Mesenchymal stem cell (in vitro differentiated cells and primary cell): ENCODE measurements at regions not wholly inside any gene's neighbourhood (a gene's known extent, or its start where the extent isn't known, plus 50 kb on each side); places are given as distances from the start of the nearest gene placed in this dataset.

Experiments used
- DNase-seq: peaks from one replicate; pipeline ENCODE4 v3.0.0-alpha.2; 2013
- H2AFZ ChIP-seq: one replicate; pipeline ENCODE4 v1.6.1; 2013; ENCODE audit warnings: low read depth, mild to moderate bottlenecking, control low read depth, inconsistent platforms, low read length, moderate library complexity
- H2AK5ac ChIP-seq: 2 replicates; pipeline ENCODE4 v1.6.1; 2013; ENCODE audit warnings: low read length, moderate library complexity, mild to moderate bottlenecking, inconsistent platforms; ENCODE audit not compliant: severe bottlenecking
- H2BK120ac ChIP-seq: one replicate; pipeline ENCODE4 v1.6.1; 2013; ENCODE audit warnings: low read depth, mild to moderate bottlenecking, inconsistent platforms, low read length, moderate library complexity
- H2BK12ac ChIP-seq, 2 experiments: one replicate each; pipeline ENCODE4 v1.6.1; 2013; ENCODE audit warnings: inconsistent platforms in 2 of 2, low read length in 2 of 2, mild to moderate bottlenecking in 2 of 2, moderate library complexity in 2 of 2, control low read depth in 1 of 2
- H2BK15ac ChIP-seq: one replicate; pipeline ENCODE4 v1.6.1; 2013; ENCODE audit warnings: mild to moderate bottlenecking, low read depth, inconsistent platforms; ENCODE audit not compliant: poor library complexity, severe bottlenecking
- H2BK5ac ChIP-seq: 2 replicates; pipeline ENCODE4 v1.6.1; 2013; ENCODE audit warnings: low read depth, mild to moderate bottlenecking, low read length, control low read depth, inconsistent platforms; ENCODE audit not compliant: poor library complexity, severe bottlenecking
- H3K14ac ChIP-seq, 2 experiments: one replicate each; pipeline ENCODE4 v1.6.1; 2013; ENCODE audit warnings: inconsistent platforms in 2 of 2, low read length in 2 of 2, control low read depth in 1 of 2, mild to moderate bottlenecking in 1 of 2, moderate library complexity in 1 of 2
- H3K18ac ChIP-seq, 2 experiments: one replicate each; pipeline ENCODE4 v1.6.1; 2013; ENCODE audit warnings: inconsistent platforms in 2 of 2, low read length in 2 of 2, control low read depth in 1 of 2, low read depth in 1 of 2, mild to moderate bottlenecking in 1 of 2
- H3K23ac ChIP-seq, 2 experiments: one replicate each; pipeline ENCODE4 v1.6.1; 2013; ENCODE audit warnings: inconsistent platforms in 2 of 2, low read length in 2 of 2, mild to moderate bottlenecking in 2 of 2, moderate library complexity in 2 of 2, control low read depth in 1 of 2
- H3K27ac ChIP-seq: 2 replicates; pipeline ENCODE4 v1.5.1; 2013; ENCODE audit warnings: mild to moderate bottlenecking, moderate library complexity, low read length, control low read depth, inconsistent platforms; ENCODE audit not compliant: poor library complexity, severe bottlenecking
- H3K27me3 ChIP-seq, 2 experiments: 2 replicates each; pipeline versions ENCODE4 v1.6.1 to v1.7.0; 2013; ENCODE audit warnings: low read length in 2 of 2, mild to moderate bottlenecking in 2 of 2, moderate library complexity in 2 of 2, control low read depth in 1 of 2, inconsistent platforms in 1 of 2; ENCODE audit not compliant: control insufficient read depth in 1 of 2, insufficient read depth in 1 of 2
- H3K36me3 ChIP-seq, 2 experiments: 2 replicates each; pipeline versions ENCODE4 v1.6.1 to v1.7.0; 2013; ENCODE audit warnings: low read length in 2 of 2, control low read depth in 1 of 2, inconsistent platforms in 1 of 2, low read depth in 1 of 2, mild to moderate bottlenecking in 1 of 2; ENCODE audit not compliant: insufficient read depth in 2 of 2, control insufficient read depth in 1 of 2
- H3K4ac ChIP-seq, 2 experiments: one replicate each; pipeline ENCODE4 v1.6.1; 2013; ENCODE audit warnings: inconsistent platforms in 2 of 2, low read length in 2 of 2, mild to moderate bottlenecking in 2 of 2, moderate library complexity in 2 of 2, control low read depth in 1 of 2, low read depth in 1 of 2
- H3K4me1 ChIP-seq: 2 replicates; pipeline ENCODE4 v1.6.1; 2013; ENCODE audit warnings: low read depth, low read length, control low read depth; ENCODE audit not compliant: control insufficient read depth, insufficient read depth
- H3K4me2 ChIP-seq: 2 replicates; pipeline ENCODE4 v1.6.1; 2013; ENCODE audit warnings: low read length, mild to moderate bottlenecking, inconsistent platforms; ENCODE audit not compliant: poor library complexity, severe bottlenecking
- H3K4me3 ChIP-seq, 2 experiments: 2 replicates each; pipeline versions ENCODE4 v1.5.1 to v1.7.0; 2013; ENCODE audit warnings: low read length in 2 of 2, mild to moderate bottlenecking in 2 of 2, control low read depth in 1 of 2, low read depth in 1 of 2; ENCODE audit not compliant: insufficient read depth in 1 of 2
- H3K79me1 ChIP-seq: replicated peaks from 2 replicates; pipeline ENCODE4 v1.6.1; 2013; ENCODE audit warnings: mild to moderate bottlenecking, control low read depth, low read length, inconsistent platforms; ENCODE audit not compliant: poor library complexity, severe bottlenecking
- H3K9ac ChIP-seq: 2 replicates; pipeline ENCODE4 v1.7.0; 2013; ENCODE audit warnings: mild to moderate bottlenecking, low read length, moderate library complexity
- H3K9me3 ChIP-seq: 2 replicates; pipeline ENCODE4 v1.7.0; 2013; ENCODE audit warnings: mild to moderate bottlenecking, low read length; ENCODE audit not compliant: control insufficient read depth
- H4K8ac ChIP-seq: one replicate; pipeline ENCODE4 v1.6.1; 2013; ENCODE audit warnings: inconsistent platforms, mild to moderate bottlenecking, low read length, moderate library complexity
- H4K91ac ChIP-seq: one replicate; pipeline ENCODE4 v1.6.1; 2013; ENCODE audit warnings: mild to moderate bottlenecking, low read length, inconsistent platforms
- WGBS: methylation state at CpG from one replicate; pipeline ENCODE4 v1.1.7; 2013; ENCODE audit warnings: mixed read lengths; 5-methylcytosine and 5-hydroxymethylcytosine counted together

GRCh38 chr19:31908496-31909225 is 436.7 kb upstream of the ZNF507 start:
- H3K14ac ChIP-seq = no peak overlapping the region
- H3K4me1 ChIP-seq = no peaks in the 10 kb centered on the region
- H2BK5ac ChIP-seq = no peak overlapping the region
- H3K18ac ChIP-seq = no peak overlapping the region
- H3K36me3 ChIP-seq = no peaks in the 10 kb centered on the region
- H3K9me3 ChIP-seq = no peaks in the 10 kb centered on the region
- H2AFZ ChIP-seq = no peak overlapping the region
- H3K27me3 ChIP-seq = no peaks in the 10 kb centered on the region
- no peak overlapping the region for H4K8ac ChIP-seq
- no peak overlapping the region for H3K4me3 ChIP-seq
- no peaks in the 10 kb centered on the region for H3K79me1 ChIP-seq
- H3K27ac ChIP-seq = no peak overlapping the region
- H3K23ac ChIP-seq = no peak overlapping the region
- H2BK15ac ChIP-seq = no peak overlapping the region
- H2AK5ac ChIP-seq = no peak overlapping the region
- H2BK120ac ChIP-seq = no peak overlapping the region
- peak overlapping the region; percentile 68 for H4K91ac ChIP-seq
- H3K4ac ChIP-seq = no peak overlapping the region
- no peak overlapping the region for H3K4me2 ChIP-seq
- H2BK12ac ChIP-seq = no peak overlapping the region
- WGBS = 77% methylated on average over 10 of the region's 10 CpGs
- no peak for DNase-seq
- H3K9ac ChIP-seq = no peak overlapping the region

DNA sequence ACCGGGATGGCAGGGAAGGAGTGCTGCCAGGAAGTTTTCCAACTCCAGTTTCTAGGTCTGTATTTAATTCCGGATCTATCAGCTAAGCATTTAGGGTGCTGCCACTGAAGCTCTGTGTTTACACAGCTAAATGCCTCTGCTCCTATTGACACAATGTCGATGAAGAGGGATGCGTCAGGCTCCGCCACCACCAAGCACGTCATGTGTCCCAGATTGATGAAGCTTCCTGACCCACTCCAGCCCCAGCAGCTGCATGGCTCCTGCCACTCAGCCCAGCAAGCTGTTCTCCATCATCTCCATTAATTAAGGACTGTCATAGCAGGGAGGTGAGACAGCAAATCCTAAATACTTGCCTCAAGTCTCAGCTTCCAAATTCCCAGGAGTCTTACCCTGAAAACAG is 435.2 kb upstream of the ZNF507 start:
- H3K9me3 ChIP-seq = no peaks in the 10 kb centered on the region
- H3K36me3 ChIP-seq = no peaks in the 10 kb centered on the region
- H2BK15ac ChIP-seq = no peak overlapping the region
- H2BK5ac ChIP-seq = no peak overlapping the region
- no peaks in the 10 kb centered on the region for H3K79me1 ChIP-seq
- no peak overlapping the region for H4K91ac ChIP-seq
- no peak overlapping the region for H3K4me2 ChIP-seq
- WGBS = 76% methylated on average over 6 of the region's 6 CpGs
- no peak overlapping the region for H3K14ac ChIP-seq
- H4K8ac ChIP-seq = no peak overlapping the region
- no peak overlapping the region for H2AK5ac ChIP-seq
- no peak overlapping the region for H3K27ac ChIP-seq
- no peak for DNase-seq
- H3K27me3 ChIP-seq = no peaks in the 10 kb centered on the region
- no peak overlapping the region for H3K9ac ChIP-seq
- H3K18ac ChIP-seq = no peak overlapping the region
- H3K4me3 ChIP-seq = no peak overlapping the region
- H3K23ac ChIP-seq = no peak overlapping the region
- no peak overlapping the region for H3K4ac ChIP-seq
- no peak overlapping the region for H2BK120ac ChIP-seq
- no peak overlapping the region for H2AFZ ChIP-seq
- no peak overlapping the region for H2BK12ac ChIP-seq
- no peaks in the 10 kb centered on the region for H3K4me1 ChIP-seq

DNA sequence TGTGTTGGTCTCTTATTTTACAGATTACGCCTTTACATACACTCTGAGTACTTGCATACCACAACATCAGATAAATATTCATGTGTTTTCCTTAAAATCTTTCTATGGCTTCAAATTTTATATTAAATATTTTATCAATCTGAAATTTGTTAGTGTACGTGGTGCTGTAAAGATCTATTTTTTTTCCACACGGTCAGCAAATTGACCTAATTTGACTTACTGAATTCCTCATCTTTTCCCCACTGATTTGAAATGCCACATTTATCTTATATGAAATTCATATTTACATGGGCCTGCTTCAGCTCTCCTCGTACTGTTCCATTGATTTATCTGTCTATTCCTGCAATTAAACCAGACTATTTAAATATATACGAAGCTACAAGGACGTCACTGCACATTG is 433.8 kb upstream of the ZNF507 start:
- Histone ChIP-seq H3K4ac (no peak overlapping the region), H3K36me3 (no peaks in the 10 kb centered on the region), H3K9me3 (no peaks in the 10 kb centered on the region), H3K14ac (no peak overlapping the region), H3K18ac (no peak overlapping the region), H3K9ac (no peak overlapping the region), H3K27me3 (no peaks in the 10 kb centered on the region), H3K4me3 (no peak overlapping the region), H2BK5ac (no peak overlapping the region), H3K23ac (no peak overlapping the region), H2AK5ac (no peak overlapping the region), H3K27ac (no peak overlapping the region), H2AFZ (no peak overlapping the region), H2BK120ac (no peak overlapping the region), H3K4me2 (no peak overlapping the region), H2BK12ac (no peak overlapping the region), H4K91ac (no peak overlapping the region), H3K4me1 (no peaks in the 10 kb centered on the region), H4K8ac (no peak overlapping the region), H3K79me1 (no peaks in the 10 kb centered on the region), H2BK15ac (no peak overlapping the region)
- no peak for DNase-seq
- WGBS = 81% methylated on average over 5 of the region's 6 CpGs

- H3K36me3 ChIP-seq = no peaks in the 10 kb centered on the region
- no peak overlapping the region for H4K8ac ChIP-seq
- no peak overlapping the region for H2BK15ac ChIP-seq
- H3K18ac ChIP-seq = no peak overlapping the region
- no peak overlapping the region for H3K9ac ChIP-seq
- H3K14ac ChIP-seq = no peak overlapping the region
- no peak overlapping the region for H4K91ac ChIP-seq
- 64% methylated on average over 6 of the region's 7 CpGs for WGBS
- H3K4me1 ChIP-seq = no peaks in the 10 kb centered on the region
- H3K4me3 ChIP-seq = no peak overlapping the region
- H3K4me2 ChIP-seq = no peak overlapping the region
- H2AK5ac ChIP-seq = no peak overlapping the region
- H3K27ac ChIP-seq = no peak overlapping the region
- H2BK12ac ChIP-seq = no peak overlapping the region
- no peak overlapping the region for H3K23ac ChIP-seq
- no peak for DNase-seq
- H2BK120ac ChIP-seq = no peak overlapping the region
- H3K27me3 ChIP-seq = no peaks in the 10 kb centered on the region
- H2AFZ ChIP-seq = no peak overlapping the region
- H2BK5ac ChIP-seq = no peak overlapping the region
- no peaks in the 10 kb centered on the region for H3K9me3 ChIP-seq
- no peak overlapping the region for H3K4ac ChIP-seq
- no peaks in the 10 kb centered on the region for H3K79me1 ChIP-seq
These were observed 432.2 kb upstream of the ZNF507 start for GRCh38 chr19:31913103-31913661.
